NCI-H1048 (cell line): ENCODE measurements at regions not wholly inside any gene's neighbourhood (a gene's known extent, or its start where the extent isn't known, plus 50 kb on each side); places are given as distances from the start of the nearest gene placed in this dataset.

Experiments
- DNase-seq: peaks from one replicate; lab custom pipeline; 2025; lab: John Stamatoyannopoulos, UW

- no peak for DNase-seq
Observed at GRCh38 chr6:14187406-14187805, 69.8 kb downstream of the CD83 start.

GRCh38 chr6:14189074-14189473 lies 71.5 kb downstream of the CD83 start:
- DNase-seq: no peak

DNA sequence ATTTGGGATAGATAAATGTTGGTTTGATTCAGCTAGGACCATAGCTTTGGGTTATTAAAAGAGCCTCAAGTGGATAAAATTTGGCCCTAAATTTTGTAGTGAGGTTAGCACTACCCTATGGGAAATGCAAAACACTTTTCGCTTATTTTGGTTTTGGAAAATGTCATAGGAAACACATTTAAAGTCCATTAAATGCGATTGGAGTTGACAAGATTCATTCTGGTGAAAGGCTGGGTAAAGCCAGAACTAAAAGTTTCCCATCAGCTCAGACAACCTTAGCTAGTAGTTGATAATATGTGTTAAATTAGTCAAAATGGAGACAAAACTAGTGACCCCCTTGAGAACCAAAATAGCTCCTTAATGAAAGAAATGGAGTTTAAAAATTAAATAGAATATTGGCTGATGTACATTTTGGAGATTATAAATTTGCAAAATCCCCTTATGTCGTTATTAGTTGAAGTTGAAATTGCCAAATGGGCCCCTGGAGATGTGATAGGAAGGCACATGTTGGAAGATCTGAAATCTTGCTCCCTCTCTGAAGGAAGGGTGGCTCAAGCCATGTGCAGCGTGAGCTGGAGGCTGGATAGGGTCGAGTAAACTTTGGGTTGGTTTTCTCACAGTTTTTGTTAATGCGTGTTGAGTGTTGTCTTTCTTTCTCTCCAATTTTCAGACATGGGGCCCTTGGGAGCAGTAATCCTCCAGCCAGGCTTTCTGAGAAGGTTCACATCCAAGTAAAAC lies 72.8 kb downstream of the CD83 start:
- no peak for DNase-seq

DNA sequence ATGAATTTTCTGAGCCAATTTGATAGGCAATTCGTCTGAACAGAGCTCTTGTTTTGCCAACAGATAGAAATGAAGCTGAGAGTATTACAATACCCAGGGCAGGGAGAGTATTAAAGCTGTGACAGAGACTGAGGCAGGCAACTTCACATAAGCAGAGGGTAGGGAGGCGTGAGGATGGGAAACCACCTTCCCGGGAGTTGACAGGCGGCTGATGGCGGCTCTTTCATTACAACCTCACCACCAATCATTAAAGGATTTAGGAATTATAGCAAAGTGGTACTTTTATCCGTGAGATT lies 73.3 kb downstream of the CD83 start:
- DNase-seq: no peak

GRCh38 chr6:14191761-14192160 lies 74.2 kb downstream of the CD83 start:
- no peak for DNase-seq

GRCh38 chr6:14192216-14192788 lies 74.7 kb downstream of the CD83 start:
- no peak for DNase-seq

GRCh38 chr6:14193524-14193923 lies 76.0 kb downstream of the CD83 start:
- no peak for DNase-seq

GRCh38 chr6:14194483-14194882 lies 76.9 kb downstream of the CD83 start:
- no peak for DNase-seq

- no peak for DNase-seq
Observed at GRCh38 chr6:14194976-14195375, 77.4 kb downstream of the CD83 start.

- no peak for DNase-seq
Observed at GRCh38 chr6:14196026-14196425, 78.5 kb downstream of the CD83 start.

GRCh38 chr6:14197118-14197517 lies 79.5 kb downstream of the CD83 start:
- no peak for DNase-seq

GRCh38 chr6:14200047-14200446 lies 82.5 kb downstream of the CD83 start:
- no peak for DNase-seq

DNA sequence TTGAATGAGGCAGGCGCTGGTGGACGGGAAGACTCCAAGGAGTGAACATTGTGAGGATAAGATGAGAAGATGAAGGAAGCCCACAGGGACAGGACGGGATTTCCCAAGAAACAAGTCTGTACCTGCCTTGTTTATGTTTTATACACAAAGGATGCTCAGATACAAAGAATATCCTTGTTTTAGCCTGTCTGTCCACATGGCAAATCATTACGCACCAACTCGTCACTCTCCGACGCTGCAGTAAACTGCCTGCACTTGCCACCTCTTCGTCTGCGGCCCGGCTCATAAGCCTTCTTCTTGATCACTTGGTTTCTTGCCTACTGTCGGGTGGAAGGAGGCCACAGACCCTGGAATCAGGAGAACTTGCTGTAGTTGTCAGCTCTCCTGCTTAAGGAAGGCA lies 85.4 kb downstream of the CD83 start:
- DNase-seq: no peak

DNA sequence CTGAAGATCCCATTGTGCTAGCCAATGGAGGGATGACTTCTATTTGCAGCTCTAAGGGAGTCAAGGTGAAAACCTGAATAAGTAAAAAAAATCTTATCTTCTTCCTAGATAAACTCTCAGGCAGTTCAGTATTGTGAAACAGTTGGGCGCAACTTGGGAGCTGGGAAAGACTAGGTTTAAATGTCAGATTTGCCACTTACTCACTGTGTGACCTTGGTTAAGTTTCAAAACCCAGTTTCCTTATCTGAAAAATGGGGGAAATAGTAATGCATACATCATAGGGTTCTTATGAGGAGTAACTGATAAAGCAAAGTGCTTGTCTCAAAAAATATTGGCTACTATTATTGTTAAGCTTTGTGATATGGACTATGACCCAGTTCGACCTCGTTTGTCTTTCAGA lies 88.8 kb downstream of the CD83 start:
- DNase-seq: no peak

DNA sequence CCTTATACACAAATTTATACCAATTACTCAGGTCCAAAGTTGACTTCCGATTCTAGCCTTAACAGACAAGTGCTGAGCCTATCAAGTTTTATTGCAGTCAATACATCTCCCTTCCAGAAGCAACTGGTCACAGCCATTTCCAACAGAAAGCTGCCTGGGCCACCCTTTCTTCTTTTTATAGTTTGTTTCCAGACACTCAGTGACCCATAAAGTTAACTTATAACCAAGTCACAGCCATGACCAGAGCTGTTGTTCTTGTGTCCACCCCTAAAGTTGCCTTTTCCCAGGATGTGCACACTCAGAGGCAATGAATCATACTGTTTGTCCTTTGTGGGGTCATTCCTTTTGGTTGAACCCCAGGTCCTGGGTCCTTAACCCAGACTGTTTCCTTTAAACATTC lies 89.9 kb downstream of the CD83 start:
- DNase-seq: no peak

GRCh38 chr6:14209000-14209399 lies 91.4 kb downstream of the CD83 start:
- DNase-seq: no peak

DNA sequence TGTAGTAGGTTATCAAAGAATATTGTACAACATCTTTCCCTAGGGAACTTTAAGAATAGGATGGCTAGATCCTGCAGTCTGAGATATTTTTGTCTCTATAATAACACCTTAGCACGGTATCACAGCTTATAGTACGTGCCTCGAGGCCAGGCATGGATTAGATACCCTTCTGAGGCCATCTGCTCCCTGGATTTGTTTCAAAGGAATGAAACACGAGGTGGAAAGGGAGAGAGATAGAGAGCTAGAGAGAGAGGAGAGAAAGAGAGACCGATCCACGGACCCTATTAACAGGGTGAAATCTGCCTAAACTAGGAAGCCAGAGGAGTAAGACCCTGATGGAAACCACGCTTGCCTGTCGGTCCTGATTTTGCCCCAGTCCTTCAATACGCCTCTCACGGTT lies 92.5 kb downstream of the CD83 start:
- no peak for DNase-seq

GRCh38 chr6:14210663-14211561 lies 93.3 kb downstream of the CD83 start:
- DNase-seq: peak; percentile 86

- no peak for DNase-seq
Observed at GRCh38 chr6:14211562-14211942, 94.0 kb downstream of the CD83 start.

DNA sequence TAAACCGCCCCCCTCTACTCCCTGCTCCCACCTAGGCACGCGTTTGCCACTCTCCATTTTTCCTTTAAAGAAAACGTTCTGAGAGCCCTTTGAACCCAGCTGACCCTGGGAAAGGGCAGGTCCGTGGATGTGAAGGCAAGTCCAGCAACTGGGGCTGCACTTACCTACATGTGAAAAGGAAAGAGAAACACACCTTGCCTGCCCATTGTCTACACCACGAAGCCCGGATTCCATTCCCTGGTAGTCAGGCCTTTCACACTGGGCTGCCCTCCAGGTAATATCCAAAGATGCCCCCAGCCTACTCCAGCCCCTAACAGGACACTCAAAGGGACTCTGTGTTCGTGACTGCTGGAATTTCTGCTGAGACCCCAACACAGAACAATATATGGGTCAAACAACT lies 94.4 kb downstream of the CD83 start:
- DNase-seq: no peak

GRCh38 chr6:14212632-14213031 lies 95.1 kb downstream of the CD83 start:
- DNase-seq: no peak

GRCh38 chr6:14216946-14217684 lies 99.5 kb downstream of the CD83 start:
- no peak for DNase-seq
